ENCODE measurements at regions not wholly inside any gene's neighbourhood (a gene's known extent, or its start where the extent isn't known, plus 50 kb on each side); places are given as distances from the start of the nearest gene placed in this dataset.

GRCh38 chr21:29477941-29478340 lies 179.2 kb downstream of the BACH1 start:
- TF ChIP-seq CTCF (IDR thresholded peaks at IDR 0.05) (no peak), POLR2A (IDR thresholded peaks at IDR 0.05) (no peak)
